Tongue (tissue), 1 donor: ENCODE measurements at regions not wholly inside any gene's neighbourhood (a gene's known extent, or its start where the extent isn't known, plus 50 kb on each side); places are given as distances from the start of the nearest gene placed in this dataset.
A peak's percentile ranks its signal among the peaks of the same experiment; 100 is the strongest.
"Not testable (repeated sequence)": the region's sequence is repeated elsewhere in the genome, so short reads cannot be mapped to it uniquely, and the experiment has no call there.

Source experiments
- DNase-seq: peaks from one replicate; pipeline ENCODE4 v3.0.0-alpha.2; 2015

DNA sequence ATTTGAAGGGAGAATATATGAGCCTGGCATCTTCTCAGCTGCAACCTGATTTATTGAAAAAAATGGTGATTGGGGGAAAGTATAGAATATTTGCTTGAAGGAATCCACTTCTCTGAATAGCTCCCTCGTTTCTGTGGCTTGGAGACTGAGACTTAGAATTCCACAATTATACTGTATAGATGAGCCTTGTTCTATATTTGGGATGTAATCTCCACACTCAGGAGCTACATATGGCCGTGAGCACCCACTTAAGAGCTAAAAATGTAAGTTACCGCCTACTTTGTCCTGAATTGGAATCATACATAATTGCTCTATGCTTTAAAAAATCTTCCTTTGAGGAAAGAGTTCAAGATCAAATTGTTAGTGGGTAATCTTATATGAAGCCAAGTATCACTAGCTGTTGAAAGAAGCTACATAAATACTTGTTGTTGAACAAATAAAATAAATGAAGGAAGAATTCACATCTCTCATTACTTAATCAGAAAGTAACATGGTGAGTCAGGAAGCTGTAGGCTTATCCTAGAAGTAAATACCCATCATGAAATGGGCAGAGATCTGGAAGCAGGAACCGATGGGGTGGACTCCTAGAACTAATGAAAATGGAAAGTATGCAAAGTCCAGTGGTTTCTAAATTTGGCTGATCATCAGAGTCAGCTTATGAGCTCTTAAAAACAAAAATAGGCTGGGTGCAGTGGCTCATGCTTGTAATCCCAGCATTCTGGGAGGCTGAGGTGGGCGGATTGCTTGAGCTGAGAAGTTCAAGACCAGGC lies 254.3 kb downstream of the SOX4 start:
- peak; percentile 29 for DNase-seq

DNA sequence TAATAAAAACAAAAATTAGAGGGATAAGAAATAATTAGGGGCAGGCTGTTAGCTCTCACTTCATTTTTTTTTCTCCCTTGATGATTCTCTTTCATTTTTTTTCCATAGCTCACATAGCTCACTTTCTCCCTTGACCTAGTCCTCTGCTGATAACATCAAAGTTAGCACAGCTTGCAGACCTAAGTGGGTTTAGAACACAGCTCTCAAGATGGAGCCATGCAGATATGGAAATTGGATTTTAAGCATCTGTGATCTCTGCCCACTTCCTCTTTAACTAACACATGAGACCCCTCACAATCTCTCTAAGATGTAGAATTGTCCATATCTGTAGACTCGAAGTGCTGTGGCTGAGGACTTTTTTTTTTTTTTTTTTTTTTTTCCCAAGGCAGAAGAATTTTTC lies 257.1 kb downstream of the SOX4 start:
- no peak for DNase-seq

DNA sequence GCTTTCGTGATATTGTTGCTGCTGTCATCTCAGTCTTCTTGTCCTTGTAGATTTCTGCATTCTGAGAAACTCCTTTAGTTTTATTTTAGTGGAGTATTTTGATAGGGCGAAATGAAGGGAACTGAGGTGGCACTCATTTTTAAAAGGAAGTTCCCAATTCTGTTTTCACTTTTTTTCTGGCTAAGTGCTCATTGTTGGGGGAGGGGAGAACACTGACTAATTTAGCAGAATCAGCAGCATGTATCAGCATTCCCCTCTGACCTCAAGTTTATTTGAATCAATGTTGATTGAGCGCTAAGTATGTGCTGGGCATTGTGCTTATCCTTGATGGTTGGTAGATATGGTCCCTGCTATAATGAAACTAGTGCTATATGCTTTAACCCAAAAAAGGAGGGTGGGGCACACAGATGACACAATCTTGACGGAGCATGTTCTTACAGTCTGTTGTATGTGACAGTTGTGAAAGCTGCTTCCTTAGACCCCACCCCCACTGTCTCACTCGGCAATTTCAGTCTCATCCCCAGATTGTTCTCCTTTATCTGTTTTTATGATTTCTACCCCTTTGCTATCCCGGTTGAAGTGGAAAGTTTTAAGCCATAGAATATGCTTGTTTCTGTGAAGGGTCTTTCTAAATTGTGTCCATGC lies 262.4 kb downstream of the SOX4 start:
- no peak for DNase-seq

DNA sequence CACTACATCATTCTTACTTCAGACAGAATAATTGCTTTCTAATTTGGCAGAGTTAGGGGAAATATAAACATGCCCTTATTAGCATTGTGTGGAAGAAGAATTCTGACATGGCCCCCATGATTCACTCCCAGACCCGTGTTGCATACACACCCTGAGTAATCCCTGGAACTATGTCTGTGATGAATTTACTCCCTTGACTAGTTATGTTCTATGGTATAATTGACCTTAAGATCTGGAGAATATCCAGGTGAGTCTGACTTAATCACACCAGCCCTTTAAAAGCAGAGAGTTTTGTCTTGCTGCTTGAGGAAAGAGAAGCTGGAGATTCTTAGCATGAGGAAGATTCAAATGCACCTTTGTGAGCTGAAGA lies 262.9 kb downstream of the SOX4 start:
- DNase-seq, result no peak

DNA sequence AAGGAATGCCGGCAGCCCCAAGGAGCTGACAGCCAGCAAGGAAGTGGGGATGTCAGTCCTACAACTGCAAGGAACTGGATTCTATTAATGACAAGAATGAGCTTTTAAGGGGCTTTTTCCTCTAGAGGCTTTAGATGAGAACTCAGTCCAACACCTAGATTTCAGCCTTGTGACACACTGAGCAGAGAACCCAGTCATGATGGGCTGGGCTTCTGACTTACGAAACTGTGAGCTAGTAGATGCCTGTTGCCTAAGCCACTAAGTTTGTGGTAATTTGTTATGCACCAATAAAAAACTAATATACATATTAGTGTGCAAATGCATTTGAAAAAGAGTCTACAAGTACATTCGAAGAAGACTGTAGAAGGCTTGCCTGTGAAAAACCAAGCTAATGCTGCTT lies 263.3 kb downstream of the SOX4 start:
- no peak for DNase-seq

DNA sequence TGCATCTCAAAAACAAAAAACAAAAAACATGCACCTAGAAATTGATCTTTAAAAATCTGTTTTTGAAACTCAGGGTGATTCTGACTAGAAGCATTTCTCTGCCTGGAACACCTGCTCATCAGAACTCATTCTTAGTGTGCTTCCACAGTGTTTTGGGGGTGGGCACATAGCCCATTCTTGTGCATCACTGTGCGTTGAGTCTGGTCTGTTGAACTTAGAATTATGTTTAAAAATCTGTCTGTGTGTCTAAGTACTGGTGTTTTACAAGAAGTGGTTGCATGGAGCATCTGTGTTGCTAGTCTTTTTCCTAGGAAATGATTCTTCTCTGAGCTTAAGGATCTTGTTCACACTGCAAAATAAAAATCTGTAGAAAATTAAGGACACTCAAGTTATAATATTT lies 264.5 kb downstream of the SOX4 start:
- DNase-seq, result peak; percentile 30

DNA sequence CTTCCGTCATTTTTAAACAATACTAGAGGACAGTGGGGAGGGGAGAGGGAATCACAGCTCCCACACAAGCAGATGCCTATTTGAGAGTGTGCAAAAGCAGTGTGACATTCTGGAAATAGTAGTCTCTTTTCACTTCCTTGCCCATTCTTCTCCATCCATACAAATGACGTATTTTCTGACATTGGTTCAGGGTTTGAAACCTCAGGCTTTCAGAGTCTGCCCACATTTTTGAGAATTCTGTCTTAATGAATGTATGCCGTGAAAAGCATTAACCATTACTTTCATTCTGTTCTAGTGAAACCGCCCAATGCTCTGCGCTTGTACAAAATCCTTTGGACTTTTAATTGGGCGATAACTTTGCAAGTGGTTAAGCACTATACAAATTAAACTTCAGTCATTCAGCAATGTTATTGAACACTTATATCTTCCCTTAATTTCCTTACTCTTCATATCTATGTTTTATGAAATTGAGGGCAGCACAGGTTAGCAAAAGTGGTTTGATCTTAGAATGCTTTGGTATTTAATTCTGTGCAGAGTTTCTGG lies 265.7 kb downstream of the SOX4 start:
- DNase-seq, result no peak

DNA sequence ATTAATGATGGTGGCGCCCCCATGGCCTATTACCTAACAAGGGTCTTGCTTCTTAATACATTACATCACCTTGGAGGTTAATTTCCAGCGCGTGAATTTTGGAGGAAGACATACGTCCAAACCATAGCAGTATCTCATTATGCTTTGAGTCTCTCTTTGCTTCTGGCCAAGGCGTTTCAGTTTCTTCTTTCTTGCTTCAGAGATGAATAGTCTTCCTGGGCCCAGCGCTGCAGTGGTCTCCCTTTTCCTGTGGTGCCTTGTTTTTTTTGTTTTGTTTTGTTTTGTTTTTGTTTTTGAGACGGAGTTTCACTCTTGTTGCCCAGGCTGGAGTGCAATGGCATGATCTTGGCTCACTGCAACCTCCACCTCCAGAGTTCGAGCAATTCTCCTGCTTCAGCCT lies 268.4 kb downstream of the SOX4 start:
- no peak for DNase-seq

DNA sequence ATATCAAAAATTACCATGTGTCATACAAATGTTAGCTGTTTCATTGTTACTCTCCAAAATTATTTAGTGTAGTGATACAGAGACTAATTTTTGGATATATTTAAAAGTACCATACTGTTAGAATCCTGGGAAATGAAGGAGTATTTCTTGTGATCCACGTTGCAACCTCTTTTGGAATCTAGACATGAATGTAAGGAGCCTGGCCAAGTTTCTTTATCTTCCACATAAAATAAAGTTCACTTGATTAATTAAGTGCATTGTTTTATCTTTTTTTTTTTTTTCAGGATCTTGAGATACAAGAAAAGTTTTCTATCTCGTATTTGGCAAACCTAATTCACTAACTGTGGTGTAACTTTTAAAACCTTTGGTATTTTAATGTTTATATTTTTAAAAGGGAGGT lies 270.7 kb downstream of the SOX4 start:
- DNase-seq, result no peak

DNA sequence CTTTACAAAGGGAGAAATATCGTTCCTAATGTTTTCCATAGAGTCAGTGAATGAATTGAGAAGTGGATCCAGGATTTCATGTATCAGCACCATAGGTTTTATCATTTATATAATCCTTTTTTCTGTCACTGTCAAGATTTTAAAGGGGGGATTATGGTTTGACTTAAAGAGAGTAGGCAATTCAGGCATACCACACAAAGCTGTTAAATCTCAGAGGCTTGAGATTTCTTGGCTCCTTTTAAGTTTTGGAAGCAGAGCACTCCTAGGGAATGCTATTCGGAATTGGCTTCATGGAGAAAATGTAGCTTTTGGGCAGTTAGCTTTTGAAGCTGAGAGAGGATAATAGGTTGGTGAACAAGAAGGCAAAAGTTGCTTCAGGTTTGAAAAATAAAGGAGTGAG lies 274.7 kb downstream of the SOX4 start:
- DNase-seq, result peak; percentile 28

DNA sequence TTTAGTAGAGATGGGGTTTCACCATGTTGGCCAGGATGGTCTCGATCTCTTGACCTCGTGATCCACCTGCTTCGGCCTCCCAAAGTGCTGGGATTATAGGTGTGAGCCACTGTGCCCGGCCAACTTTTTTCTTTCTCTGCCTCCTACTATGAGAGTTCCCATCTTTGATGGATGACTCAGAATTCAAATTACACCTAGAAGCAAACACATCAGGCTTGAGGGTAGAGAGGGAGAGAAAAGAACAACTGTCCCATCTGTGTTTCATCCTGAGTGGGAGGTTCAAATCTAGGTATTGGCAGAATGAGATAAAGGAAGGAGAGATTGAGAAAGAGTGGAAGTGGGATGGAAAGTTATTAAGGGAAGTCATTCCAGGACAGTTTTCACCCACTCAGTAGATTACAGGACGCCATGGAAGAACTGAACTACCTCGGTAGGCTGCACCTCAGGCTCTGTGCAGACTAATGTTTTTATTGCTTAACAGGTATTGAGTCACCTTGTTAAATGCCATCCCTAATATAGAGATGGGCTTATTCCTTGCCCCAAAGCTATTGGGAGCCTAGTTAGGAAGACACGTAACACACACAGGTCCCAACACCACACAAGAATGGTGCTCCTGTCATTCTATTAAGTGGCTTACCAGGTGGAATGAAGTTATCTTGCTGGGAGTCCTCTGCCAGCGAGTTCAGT lies 275.7 kb downstream of the SOX4 start:
- no peak for DNase-seq

DNA sequence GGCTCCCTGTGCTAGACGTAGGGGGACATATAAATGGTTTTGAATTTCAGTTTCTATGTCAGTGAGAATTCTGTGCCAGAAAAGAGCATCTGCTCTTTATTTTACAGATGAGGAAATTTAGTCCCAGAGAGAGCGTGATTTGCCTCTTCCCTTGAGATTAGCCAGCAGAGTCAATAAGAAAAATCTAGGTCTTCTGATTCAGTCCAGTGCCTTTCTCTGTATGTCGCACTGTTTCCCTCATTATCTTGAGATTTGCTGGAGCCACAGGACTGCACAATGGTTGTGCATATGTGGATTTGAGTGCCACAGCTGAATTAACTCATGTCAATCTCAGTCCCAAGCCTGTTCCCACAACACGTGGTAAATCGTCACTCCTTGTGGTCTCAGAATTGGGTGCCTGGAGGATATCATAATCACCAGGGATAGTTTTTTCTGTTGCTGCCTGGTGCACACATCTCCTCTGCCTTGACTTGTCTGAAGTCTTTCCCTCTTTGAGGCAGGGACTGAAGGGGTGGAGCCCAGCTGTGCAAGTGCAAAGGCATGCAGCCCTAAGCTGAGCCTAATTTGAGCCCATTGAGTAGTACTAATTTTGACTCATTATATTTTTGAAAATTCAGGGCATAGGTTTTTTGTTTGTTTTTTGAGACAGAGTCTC lies 276.7 kb downstream of the SOX4 start:
- DNase-seq, result peak; percentile 30

DNA sequence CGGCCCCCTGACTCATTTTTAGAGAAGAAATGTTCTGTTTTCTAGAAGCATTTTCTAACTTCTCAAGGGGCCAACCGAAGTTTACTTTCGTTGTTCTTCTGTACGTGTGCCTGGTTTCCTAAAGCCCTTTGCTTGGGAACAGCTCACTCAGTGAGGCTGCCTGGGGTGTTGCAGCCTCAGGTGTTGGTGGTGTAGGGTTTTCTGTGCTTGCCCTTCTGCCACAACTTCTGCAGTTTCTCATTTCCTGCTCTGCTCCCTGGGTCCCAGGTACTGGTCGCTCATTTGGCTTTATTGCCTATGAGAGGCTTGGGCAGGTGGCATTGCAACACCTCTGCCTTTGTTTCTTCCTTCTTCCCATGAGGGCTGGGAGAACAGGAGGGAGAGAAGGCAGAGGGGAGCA lies 278.3 kb downstream of the SOX4 start:
- no peak for DNase-seq

DNA sequence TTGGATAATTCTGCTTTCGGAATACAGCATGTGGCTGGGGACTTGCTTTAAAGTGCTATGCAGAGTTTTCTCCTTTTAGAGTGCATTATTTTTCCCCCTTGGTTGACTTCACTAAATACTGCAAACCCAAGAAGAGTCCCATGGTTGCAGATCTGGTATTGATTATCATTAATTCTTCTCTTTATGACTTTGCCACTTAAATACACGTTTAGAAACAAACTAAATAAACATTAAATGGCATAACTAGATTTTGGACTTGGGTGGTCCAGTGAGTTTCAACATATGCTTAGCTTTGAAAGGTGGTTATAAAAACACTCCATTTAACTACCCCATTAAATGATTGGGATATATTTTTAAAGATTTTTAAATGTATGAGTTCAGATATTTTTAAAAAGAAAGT lies 279.2 kb downstream of the SOX4 start:
- no peak for DNase-seq

DNA sequence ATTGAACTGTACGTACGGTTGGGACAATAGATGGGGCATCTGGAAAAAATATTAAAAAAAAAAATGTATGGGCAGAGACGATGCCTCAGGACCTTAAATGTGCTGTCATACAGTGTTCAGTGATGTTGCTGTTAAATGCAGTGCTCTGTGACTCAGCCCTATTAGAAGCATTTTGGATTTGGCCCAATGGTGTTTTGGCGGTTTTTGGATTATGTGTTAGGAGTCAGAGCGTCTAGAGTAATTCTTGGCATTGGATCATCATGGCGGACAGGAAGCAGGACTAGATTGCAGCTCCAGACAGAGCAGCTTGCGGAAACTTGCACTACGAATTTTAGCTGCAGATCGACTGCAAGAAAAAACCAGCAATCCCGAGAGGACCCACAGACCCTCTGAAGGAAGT lies 280.0 kb downstream of the SOX4 start:
- DNase-seq, result peak; percentile 69

DNA sequence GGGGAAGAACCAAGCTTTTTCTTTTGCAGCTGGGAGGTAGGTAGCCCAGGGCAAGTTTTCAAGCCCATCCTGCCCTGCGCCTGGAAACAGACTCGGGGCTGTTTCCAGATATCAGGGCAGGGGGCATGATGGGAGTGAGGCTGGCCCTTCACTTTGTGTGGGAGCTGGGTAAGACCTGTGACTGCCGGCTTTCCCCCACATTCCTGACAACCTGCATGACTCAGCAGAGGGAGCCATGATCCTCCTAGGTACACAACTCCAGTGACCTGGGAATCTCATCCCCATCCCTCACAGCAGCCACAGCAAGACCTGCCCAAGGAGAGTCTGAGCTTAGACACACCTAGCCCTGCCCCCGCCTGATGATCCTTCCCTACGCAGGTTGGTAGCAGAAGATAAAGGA lies 280.8 kb downstream of the SOX4 start:
- no peak for DNase-seq

DNA sequence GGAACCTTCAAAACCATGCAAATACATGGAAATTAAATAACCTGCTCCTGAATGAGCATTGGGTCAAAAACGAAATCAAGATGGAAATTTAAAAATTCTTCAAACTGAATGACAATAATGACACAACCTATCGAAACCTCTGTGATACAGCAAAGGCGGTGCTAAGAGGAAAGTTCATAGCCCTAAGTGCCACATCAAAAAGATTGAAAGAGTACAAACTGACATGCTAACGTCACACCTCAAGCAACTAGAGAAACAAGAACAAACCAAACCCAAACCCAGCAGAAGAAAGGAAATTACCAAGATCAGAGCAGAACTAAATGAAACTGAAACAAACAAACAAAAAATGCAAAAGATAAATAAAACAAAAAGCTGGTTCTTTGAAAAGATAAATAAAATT lies 283.5 kb downstream of the SOX4 start:
- not testable (repeated sequence) for DNase-seq

DNA sequence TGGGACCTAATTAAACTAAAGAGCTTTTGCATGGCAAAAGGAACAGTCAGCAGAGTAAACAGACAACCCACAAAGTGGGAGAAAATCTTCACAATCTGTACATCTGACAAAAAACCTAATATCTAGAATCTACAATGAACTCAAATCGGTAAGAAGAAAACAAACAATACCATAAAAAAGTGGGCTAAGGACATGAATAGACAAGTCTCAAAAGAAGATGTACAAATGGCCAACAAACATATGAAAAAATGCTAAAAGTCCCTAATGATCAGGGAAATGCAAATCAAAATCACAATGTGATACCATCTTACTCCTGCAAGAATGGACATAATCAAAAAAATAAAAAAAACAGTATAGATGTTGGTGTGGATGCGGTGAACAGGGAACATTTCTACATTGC lies 286.7 kb downstream of the SOX4 start:
- DNase-seq, result not testable (repeated sequence)

DNA sequence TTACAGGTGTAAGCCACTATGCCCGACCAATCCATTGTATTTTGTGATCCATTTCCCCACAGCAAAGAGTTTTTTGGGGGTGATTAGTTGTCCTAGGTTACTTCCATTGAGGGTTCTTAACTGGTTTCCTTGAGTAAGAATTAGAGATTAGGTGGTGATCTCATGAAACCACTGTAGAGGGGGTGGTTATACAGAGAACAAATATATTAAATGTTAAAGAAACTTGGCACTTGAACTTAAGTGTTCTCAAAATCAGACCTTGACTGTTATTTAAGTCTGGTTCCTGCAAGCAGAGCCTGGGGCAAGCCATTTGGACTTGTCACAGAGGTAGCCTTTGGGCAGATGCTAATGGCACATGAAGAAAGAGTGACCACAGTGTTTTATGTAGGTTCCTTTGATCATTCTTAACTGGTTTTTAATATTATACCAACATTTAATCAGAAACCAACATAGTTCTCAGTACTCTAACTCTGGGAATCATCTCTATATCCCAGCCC lies 288.5 kb downstream of the SOX4 start:
- no peak for DNase-seq

DNA sequence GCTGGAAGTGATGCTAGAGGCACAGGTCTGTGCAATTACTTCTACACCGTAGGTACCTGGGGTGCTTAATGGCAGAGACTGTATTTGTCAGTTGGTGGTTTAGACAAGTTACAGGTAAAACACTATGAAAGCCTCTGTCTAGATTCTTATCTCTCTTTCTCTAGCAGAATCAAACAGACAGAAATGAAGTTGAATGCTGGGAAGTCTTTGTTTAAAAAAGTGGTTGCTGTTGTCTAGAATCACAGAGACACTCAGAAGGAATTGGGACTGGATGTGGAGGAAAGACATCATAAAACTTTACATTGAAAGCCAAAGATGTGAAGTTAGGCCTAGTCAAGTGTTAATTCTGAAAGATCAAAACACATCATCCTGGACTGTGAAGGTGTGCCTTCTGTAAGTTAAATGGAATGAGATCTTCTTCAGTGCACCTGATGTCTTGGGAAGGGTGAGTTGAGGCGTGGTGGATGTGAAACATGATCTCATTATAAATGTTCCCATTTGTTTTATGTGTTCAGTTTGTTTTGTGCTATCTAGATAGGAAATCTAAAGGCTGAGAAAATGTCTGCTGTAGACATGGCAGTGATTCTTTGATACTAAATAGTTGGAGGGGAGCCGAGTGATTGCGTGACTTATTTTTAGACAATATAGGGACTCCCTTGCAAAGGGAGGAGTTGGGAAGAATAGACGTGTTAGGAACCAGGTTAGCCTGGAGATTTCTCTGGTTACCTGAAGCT lies 290.2 kb downstream of the SOX4 start:
- DNase-seq, result no peak

DNA sequence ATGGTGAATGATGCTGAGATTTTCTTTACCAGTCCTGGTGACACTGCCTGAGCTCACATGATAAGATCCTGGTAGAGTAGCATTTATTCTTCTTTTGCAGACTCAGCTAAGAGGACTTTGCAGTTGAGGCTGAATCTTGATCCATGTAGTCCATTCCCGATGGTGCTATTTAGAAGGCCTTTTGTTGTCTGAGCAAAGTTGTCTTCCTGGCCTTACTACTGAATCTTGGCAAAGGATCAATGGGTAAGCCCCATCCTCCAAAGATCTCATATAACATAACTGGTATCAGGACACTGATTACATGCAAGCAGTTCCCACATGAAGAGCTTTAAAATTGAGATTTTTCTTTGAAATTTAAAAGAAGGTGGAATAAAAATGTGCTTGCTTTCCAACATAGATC lies 291.6 kb downstream of the SOX4 start:
- DNase-seq, result no peak

DNA sequence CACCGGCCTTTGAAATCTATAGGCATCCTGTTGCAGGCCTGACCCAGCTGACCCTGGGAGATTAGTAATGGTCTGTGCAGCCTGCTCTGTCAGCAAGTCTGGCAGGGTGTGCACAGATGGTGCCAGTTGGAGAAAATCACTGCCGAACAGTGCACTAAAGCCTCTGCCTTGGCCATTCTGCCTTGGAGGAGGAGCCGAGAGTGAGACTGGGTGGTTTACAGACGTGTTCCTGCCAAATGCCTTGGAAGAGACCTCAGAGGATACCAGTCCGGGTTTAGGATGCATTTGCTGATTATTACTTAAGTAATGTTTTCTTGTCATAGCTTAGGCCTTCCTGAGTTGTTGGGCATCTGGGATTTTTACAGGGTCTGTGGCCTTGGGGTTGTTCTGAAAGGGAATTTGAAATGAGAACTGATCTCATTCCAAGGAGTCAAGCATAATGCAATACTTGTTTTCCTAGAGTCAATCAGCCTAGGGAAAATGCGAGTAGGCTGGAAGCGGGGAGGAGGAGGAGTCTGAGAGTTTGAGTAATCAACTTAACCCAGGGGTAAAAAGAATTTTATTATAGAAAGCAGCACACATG lies 292.1 kb downstream of the SOX4 start:
- peak; percentile 93 for DNase-seq
